Globus pallidus (tissue), 1 donor: ENCODE measurements at regions not wholly inside any gene's neighbourhood (a gene's known extent, or its start where the extent isn't known, plus 50 kb on each side); places are given as distances from the start of the nearest gene placed in this dataset.
"Not testable (repeated sequence)": the region's sequence is repeated elsewhere in the genome, so short reads cannot be mapped to it uniquely, and the experiment has no call there.

ENCODE experiments used
- DNase-seq: peaks from one replicate; pipeline ENCODE4 v3.0.0-alpha.2; 2015; ENCODE audit warnings: low spot score

DNA sequence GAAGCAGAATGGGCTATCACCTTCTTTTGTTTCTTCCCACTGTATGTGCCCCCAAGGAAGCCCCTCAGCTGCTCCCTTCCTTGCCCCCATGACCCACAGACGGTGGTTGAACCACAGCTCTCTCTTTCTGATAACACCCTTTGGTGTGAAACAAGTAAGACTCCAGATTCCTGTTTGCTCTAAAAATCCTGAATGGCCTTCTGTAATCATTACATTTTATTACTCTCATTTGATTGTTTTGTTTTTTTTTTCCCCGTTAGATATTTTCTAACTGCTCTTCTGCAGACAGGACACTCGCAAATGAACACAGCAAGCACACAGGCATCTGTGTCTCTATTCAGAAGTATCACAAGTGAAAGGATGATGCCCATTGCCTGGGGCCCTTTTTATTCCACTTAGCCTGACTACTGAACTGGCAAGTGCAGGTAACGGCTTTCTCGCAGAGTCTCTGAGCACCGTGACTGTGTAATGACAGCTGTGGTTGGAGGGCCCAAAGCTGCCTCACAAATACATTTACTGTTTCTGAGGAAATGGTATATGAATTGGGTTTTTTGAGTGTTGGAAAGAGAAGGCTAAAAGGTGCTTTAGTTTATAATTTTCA is 59.3 kb downstream of the OXGR1 start:
- no peak for DNase-seq

- no peak for DNase-seq
These were observed 68.2 kb downstream of the OXGR1 start for GRCh38 chr13:96925916-96926628.

- no peak for DNase-seq
These were observed 68.8 kb downstream of the OXGR1 start for GRCh38 chr13:96925477-96925876.

GRCh38 chr13:96918861-96919631 is 75.2 kb downstream of the OXGR1 start:
- DNase-seq = not testable (repeated sequence)

DNA sequence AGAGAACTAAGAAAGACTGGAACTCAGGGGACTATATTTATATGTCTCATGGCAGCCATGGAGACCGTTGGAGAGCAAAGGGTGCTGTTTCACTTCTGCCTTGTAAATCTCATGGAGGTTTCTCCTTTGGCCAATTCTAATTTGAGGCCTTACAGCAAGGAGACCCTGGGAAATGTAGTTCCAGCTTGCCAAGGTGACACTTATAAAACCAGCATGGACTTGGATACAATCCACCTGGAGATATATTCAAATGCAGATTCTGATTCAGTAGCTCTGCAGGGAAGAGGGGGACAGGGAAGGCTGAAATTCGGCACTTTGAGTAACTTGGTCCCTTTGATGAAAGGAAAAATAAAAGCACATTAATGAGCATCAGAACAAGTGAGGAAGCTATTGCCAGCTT is 90.0 kb downstream of the OXGR1 start:
- DNase-seq = no peak

DNA sequence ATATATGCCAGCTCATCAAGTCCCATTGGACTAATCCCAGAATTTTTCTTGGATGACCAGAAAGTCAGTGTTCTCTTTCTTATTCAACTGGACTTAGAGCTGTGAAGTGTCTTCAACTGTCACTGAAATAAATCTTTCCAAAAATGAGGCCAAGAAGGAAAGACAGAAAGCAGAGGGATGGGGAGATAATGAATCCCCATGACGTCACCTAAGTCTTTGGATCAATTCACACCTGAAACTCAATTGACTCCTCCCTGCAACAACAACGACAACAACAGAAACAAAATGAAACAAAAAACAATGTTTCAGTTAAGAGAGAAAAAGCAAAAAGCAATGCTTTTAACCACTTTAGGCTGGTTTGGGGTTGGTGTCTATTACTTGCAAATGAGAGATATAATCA is 91.2 kb downstream of the OXGR1 start:
- no peak for DNase-seq

DNA sequence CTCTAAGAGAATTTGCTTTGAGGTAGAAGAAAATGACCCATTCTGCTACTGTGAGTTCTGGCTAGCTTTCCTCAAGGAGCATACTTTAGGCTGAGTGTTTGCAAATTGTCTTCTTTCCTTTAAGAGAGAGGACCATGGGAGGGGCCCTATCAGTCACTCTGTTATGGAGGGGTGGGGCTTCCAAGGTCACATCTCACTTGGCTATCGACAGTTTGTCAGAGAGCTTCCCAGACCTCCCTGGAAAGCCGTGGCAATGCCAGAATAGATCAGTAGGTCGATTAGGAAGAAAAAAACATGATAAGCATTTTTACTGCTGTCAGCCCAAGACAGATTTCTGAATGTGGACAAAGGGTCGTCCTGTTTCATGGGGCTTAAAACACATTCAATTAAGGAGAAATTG is 93.3 kb downstream of the OXGR1 start:
- peak; percentile 7 for DNase-seq

DNA sequence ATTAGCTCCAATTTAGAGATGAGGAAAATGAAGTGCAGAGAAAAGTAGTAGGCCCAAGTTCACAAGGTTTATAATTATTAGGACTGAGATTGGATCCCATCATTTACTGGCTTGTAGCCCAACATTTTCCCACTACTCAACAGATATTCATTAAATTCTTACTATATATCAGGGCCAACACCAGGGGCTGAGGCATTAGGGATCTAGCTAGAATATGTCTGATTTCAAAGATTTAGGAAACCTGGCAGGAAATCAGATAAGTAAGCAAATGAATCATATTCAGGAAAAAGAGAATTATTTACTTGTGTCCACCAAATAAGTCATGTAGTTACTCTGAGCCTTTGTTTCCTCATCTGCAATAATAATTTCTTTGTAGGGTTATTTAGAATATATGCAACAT is 94.3 kb downstream of the OXGR1 start:
- DNase-seq = no peak

DNA sequence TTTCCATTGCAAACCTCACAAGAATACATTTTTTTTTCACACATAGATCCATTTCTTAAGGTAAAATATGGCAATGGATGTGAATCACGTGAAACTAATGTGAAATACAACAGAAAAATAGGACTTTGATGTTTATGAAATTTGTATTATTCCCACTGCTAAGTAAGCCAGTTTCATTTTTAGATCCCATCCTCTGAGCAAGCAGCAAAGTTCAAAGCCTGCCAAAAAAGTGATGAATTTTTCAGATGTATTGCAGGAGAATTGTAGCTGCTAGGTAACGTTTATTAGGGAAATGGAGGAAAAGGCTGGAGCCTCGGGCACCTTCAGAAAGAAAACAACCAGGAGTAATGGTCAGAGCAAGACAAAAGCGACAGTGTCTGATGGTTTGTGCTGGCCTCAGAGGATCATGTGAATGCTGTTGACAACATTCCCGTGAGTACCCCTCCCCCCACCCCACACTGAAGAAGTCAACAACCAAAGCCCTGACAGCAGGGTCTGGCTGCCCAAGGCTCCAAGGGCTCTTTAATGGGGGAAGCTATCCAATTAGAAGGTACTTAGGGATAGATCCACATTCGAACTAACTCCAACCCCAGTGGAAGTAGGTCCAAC is 95.5 kb downstream of the OXGR1 start:
- DNase-seq = peak; percentile 85

- DNase-seq = peak; percentile 5
These were observed 96.1 kb downstream of the OXGR1 start for GRCh38 chr13:96898212-96898611.
